Activated CD8-positive, alpha-beta memory T cell treated with anti-CD3 and anti-CD28 coated beads for 48 hours (primary cell): ENCODE measurements at regions not wholly inside any gene's neighbourhood (a gene's known extent, or its start where the extent isn't known, plus 50 kb on each side); places are given as distances from the start of the nearest gene placed in this dataset.

ENCODE experiments used
- DNase-seq, 3 experiments: peaks; one replicate each; pipeline ENCODE4 v3.0.0-alpha.2; 2020; ENCODE audit warnings: low read depth in 2 of 3, low spot score in 2 of 3

- DNase-seq = no peak
Observed at GRCh38 chrX:8869812-8870211, 68.6 kb upstream of the FAM9A start.

- no peak for DNase-seq
Observed at GRCh38 chrX:8868906-8869305, 67.7 kb upstream of the FAM9A start.

- DNase-seq = no peak
Observed at GRCh38 chrX:8868070-8868773, 67.0 kb upstream of the FAM9A start.

- no peak for DNase-seq
Observed at GRCh38 chrX:8867406-8867805, 66.2 kb upstream of the FAM9A start.

- no peak for DNase-seq
Observed at GRCh38 chrX:8864161-8864560, 63.0 kb upstream of the FAM9A start.

GRCh38 chrX:8861908-8862307, 60.7 kb upstream of the FAM9A start:
- no peak for DNase-seq

- DNase-seq = no peak
Observed at GRCh38 chrX:8851231-8851886, 50.2 kb upstream of the FAM9A start.
